ENCODE measurements at regions not wholly inside any gene's neighbourhood (a gene's known extent, or its start where the extent isn't known, plus 50 kb on each side); places are given as distances from the start of the nearest gene placed in this dataset.

DNA sequence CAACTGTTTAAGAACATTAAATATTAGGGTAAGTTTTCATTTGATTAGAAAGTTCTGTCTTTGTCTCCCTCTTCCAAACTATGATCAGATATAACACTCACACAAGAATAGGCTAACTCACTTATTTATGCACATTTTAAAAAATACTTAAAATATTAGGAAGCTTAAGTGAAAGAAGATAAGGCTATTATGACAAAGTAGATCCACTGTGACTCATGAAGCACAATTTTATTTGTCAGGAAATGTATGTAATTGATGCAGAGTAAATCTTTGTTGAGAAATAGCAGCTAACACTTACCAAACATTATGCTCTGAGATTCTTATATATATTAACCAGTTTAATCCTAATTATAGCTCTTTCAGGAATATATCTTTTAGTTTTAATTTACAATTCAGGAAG, 560.6 kb downstream of the CSNK1G3 start:
- TF ChIP-seq, protein P1, sequence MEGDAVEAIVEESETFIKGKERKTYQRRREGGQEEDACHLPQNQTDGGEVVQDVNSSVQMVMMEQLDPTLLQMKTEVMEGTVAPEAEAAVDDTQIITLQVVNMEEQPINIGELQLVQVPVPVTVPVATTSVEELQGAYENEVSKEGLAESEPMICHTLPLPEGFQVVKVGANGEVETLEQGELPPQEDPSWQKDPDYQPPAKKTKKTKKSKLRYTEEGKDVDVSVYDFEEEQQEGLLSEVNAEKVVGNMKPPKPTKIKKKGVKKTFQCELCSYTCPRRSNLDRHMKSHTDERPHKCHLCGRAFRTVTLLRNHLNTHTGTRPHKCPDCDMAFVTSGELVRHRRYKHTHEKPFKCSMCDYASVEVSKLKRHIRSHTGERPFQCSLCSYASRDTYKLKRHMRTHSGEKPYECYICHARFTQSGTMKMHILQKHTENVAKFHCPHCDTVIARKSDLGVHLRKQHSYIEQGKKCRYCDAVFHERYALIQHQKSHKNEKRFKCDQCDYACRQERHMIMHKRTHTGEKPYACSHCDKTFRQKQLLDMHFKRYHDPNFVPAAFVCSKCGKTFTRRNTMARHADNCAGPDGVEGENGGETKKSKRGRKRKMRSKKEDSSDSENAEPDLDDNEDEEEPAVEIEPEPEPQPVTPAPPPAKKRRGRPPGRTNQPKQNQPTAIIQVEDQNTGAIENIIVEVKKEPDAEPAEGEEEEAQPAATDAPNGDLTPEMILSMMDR (IDR thresholded peaks at IDR 0.05): no peak
- TF ChIP-seq POLR2A (IDR thresholded peaks at IDR 0.05): no peak
- no peak for TF ChIP-seq POLR2AphosphoS5 (IDR thresholded peaks at IDR 0.05)
- no peak for TF ChIP-seq EP300 (IDR thresholded peaks at IDR 0.05)
